RCC 7860 (cell line): ENCODE measurements at regions not wholly inside any gene's neighbourhood (a gene's known extent, or its start where the extent isn't known, plus 50 kb on each side); places are given as distances from the start of the nearest gene placed in this dataset.

ENCODE experiments used
- DNase-seq: peaks from one replicate; pipeline ENCODE4 v3.0.0-alpha.2; 2015; ENCODE audit warnings: low spot score
- FAIRE-seq: peaks from 2 replicates; lab custom pipeline; 2012; peaks lifted over from hg19 to GRCh38; lab: Jason Lieb, UNC

GRCh38 chr6:166014966-166015365 is 152.7 kb downstream of the TBXT start:
- DNase-seq = no peak
- no peak for FAIRE-seq

- FAIRE-seq = no peak
Observed at GRCh38 chr6:166010136-166010960, 157.3 kb downstream of the TBXT start.

DNA sequence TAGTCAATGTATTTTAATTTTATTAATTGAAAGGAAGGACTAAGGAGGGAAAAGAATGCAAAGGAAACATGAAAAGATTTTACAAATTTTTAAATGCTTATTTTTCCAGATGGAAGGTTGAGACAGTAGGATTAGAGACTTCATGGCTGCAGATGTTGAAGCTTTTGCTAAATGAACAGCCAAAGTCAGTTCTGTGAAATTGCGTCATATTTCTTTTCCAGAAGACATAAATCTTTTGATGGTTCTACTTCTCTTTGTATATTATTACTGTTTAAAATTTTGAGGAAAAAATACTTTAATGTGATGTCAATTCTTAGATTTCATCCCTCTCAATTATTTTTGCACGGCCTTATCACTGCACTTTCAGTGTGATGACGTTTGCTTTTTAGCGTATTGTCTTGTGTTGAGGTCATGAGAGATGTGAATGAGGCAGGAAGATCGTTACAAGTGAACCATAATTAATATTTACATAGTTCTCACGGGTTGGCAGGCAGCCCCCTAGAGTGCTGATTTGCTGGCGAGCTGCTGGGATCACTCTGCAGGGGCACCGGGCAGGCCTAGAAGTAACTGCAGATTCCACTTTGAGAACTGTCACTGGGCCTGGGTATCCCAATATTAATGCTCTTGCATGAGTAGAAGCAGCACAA is 158.1 kb downstream of the TBXT start:
- no peak for FAIRE-seq

More at GRCh38 chr6:166010136-166010960, 157.3 kb downstream of the TBXT start:
- no peak for DNase-seq

DNA sequence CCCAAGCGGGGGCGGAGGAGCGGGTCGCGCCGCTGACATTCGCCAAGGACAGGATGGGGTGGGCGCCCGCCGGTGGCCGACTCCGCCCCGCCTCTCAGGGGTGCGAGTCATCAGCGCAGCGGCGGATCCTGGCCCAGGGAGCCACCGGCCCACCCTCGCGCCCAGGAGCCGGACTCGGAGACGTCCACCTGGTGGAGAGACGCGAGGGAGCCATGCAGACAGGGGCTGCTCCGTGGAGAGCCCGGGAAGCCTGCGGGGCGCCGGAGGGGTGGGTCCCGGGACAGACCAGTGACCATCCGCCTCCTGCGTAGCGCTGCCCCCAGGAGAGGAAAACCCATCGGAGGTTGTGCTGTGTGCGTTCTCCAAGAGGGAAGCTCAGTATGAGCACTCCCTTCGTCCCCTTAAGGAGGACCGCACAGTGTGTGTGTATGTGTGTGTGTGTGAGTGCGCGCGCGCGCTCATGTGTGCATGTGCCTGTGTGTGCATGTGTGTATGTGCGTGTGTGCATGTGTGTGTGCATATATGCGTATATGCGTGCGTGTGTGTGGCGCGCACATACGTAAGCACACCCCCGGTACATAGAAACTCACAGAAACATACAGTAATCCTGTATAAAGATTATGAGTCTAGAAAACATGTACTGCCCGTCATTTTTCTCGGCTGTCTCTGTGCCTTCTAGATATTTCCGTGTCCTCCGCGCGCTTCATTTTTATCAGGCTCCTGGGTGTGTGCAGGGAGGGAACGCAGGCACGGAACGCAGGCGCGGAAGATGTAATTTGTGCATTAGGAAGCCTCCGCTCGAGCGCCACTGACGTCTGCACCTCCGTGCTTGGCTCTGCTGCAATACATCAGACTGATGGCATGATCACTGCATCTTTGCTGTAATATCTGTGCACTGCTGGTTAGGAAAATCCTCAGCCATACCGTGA is 158.9 kb downstream of the TBXT start:
- DNase-seq = no peak
- no peak for FAIRE-seq

More for the DNA sequence above, 158.1 kb downstream of the TBXT start:
- DNase-seq = no peak

GRCh38 chr6:166007349-166008263 is 160.0 kb downstream of the TBXT start:
- FAIRE-seq = no peak

DNA sequence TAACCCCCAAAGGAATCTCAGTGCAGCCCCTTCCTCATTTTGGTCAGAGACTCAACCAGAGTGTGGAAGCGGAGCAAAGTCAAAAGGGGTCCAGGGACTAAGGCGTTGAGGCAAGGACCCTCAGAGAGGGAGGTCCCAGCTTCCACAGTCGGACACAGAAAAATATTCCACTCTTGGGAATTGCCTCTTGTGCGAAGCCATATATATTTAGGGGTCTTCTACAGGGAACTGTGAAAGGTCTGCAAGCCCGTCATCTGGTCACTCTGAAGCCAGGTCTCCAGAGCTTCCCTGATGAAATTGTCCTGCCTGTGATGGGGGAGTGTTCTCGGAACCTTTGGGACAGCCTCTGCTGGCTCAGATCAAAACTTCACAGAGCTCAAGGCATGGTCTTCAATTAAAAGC is 160.8 kb downstream of the TBXT start:
- DNase-seq = no peak
- FAIRE-seq = no peak

More at GRCh38 chr6:166007349-166008263, 160.0 kb downstream of the TBXT start:
- no peak for DNase-seq

- DNase-seq = no peak
- FAIRE-seq = no peak
Observed at GRCh38 chr6:166005944-166006899, 161.4 kb downstream of the TBXT start.

GRCh38 chr6:166005401-166005943 is 162.2 kb downstream of the TBXT start:
- no peak for DNase-seq
- FAIRE-seq = no peak

DNA sequence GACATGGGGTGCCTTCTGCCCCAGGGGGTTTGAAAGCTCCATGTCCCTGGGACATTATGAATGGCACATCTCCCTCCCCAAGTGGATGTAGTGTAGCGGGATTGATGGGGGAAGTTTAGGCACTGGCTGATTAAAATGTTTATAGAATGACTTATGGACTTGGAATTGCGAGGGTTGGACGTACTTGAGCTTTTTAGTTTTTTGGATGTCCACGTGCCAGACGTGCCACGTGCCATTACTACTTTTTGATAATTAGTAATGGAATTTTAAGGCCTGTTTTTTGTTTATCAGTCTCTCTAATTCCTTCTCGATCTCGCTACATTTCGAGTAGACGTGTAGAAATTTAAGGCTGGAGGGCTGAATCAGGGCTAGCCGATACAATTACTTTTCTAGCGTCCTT is 162.8 kb downstream of the TBXT start:
- FAIRE-seq (no peak), DNase-seq (no peak)

- DNase-seq (no peak), FAIRE-seq (no peak)
Observed at GRCh38 chr6:166004471-166004870, 163.2 kb downstream of the TBXT start.

DNA sequence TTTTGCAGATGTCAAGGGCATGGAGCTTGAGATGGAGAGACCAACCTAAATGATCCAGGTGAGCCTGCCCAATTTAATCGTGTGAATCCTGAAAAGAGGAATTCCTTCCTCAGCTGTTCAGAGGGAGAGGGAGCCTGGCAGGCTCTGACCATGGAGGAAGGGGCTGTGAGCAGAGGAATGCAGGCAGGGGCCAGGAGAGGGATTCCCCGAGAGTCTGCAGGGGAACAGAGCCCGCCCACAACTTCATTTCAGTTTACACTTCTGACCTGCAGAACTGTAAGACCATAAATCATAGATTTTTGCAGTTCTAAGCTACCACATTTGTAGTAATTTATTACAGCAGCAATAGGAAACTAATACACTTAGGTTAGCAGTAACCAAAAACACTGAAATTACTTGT is 164.1 kb downstream of the TBXT start:
- FAIRE-seq (no peak), DNase-seq (no peak)

- no peak for DNase-seq
- FAIRE-seq = no peak
Observed at GRCh38 chr6:166001359-166001758, 166.3 kb downstream of the TBXT start.

DNA sequence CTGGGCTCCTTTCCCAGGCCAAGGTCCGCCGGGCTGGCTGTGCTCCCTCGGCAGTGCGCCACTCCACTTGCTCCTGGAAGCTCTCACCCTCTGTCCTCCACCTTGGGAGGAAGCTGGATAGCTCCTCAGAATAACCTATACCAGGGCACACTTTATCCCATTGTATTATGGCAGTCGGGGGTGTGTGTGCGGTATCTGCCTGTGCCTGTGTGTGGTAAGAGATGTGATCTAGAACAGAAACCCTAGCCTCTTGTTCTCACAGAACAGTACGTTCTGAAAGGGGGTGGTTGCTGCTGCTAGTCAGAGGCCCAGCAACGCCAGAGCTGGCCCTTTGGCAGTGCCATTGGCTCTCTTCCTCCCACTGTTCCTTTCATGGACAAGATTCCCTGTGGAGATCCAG is 168.4 kb downstream of the TBXT start:
- DNase-seq = no peak
- no peak for FAIRE-seq

GRCh38 chr6:165998072-165998471 is 169.6 kb downstream of the TBXT start:
- no peak for FAIRE-seq

GRCh38 chr6:165991341-165991740 is 176.3 kb downstream of the TBXT start:
- DNase-seq (no peak), FAIRE-seq (no peak)

More at GRCh38 chr6:165998072-165998471, 169.6 kb downstream of the TBXT start:
- no peak for DNase-seq

- FAIRE-seq (no peak), DNase-seq (no peak)
Observed at GRCh38 chr6:165990216-165990615, 177.4 kb downstream of the TBXT start.

- no peak for FAIRE-seq
- DNase-seq = no peak
Observed at GRCh38 chr6:165988757-165989456, 178.7 kb downstream of the TBXT start.

DNA sequence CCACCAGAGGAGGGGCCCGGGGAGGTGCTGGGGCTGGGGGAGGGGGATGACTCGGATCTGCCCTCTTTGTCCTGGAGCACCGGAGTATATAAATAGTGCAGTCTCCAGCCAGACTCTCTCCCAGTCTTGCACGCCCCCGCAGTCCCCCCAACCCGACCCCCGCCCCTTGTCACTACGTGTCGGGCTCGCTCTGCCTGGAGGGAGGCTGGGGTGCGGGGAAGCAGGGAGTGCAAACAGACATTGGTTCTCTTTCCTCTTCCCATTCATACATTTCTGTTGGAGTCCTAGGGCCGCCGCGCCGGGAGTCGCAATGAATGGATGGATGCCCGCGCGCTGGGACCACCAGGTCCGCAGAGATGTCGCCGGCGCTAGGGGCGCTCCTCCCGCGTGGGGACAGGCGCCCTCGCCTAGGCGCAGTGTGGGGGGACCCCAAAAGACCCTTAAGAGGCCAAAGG is 179.3 kb downstream of the TBXT start:
- FAIRE-seq (no peak), DNase-seq (no peak)
